Activated T-cell treated with anti-CD3 and anti-CD28 coated beads, Interleukin-2, amount 50 U/mL, for 72 hours (primary cell): ENCODE measurements at regions not wholly inside any gene's neighbourhood (a gene's known extent, or its start where the extent isn't known, plus 50 kb on each side); places are given as distances from the start of the nearest gene placed in this dataset.

Experiments
- ATAC-seq, 2 donors: fragments of 150-1000 bp; cut with Tn5 transposase; replicated peaks in 1 of 2; 2 replicates each; pipeline ENCODE4 v1.10.0; 2021; ENCODE audit warnings: moderate library complexity in 2 of 2, mild to moderate bottlenecking in 1 of 2
- DNase-seq, 2 donors: peaks; one replicate each; pipeline ENCODE4 v3.0.0; 2021 to 2022; ENCODE audit warnings: mixed read lengths in 1 of 2
- H3K27ac Mint-ChIP-seq: one replicate; pipeline ENCODE4 v1.8.0; 2022; ENCODE audit warnings: mild to moderate bottlenecking, moderate library complexity, mixed read lengths
- H3K27me3 Mint-ChIP-seq: one replicate; pipeline ENCODE4 v1.8.0; 2022; ENCODE audit warnings: low read depth, mixed read lengths
- H3K36me3 Mint-ChIP-seq, 2 donors: one replicate each; pipeline ENCODE4 v1.8.0; 2022; ENCODE audit warnings: mixed read lengths in 2 of 2, mild to moderate bottlenecking in 1 of 2; ENCODE audit not compliant: insufficient read depth in 2 of 2
- H3K4me1 Mint-ChIP-seq: one replicate; pipeline ENCODE4 v1.8.0; 2022; ENCODE audit warnings: low read depth, mixed read lengths
- H3K4me3 Mint-ChIP-seq, 2 donors: one replicate each; pipeline ENCODE4 v1.8.0; 2022; ENCODE audit warnings: mild to moderate bottlenecking in 2 of 2, mixed read lengths in 2 of 2, moderate library complexity in 2 of 2
- H3K9me3 Mint-ChIP-seq, 2 donors: one replicate each; pipeline ENCODE4 v1.8.0; 2022; ENCODE audit warnings: mixed read lengths in 2 of 2

GRCh38 chr10:44552726-44553125 lies 167.8 kb upstream of the CXCL12 start:
- DNase-seq: no peak
- Mint-ChIP-seq H3K4me1 (no peaks in the 10 kb centered on the region), H3K4me3 (no peak overlapping the region), H3K27ac (no peak overlapping the region), H3K27me3 (no peaks in the 10 kb centered on the region), H3K36me3 (peaks cover 0 to 1% of the 10 kb centered on the region in 2 donors), H3K9me3 (peaks cover 2% of the 10 kb centered on the region in 2 donors)
- ATAC-seq: no peak

- ATAC-seq (no peak), DNase-seq (no peak)
- no peaks in the 10 kb centered on the region for H3K36me3 Mint-ChIP-seq
- no peak overlapping the region for H3K4me3 Mint-ChIP-seq
- no peaks in the 10 kb centered on the region for H3K9me3 Mint-ChIP-seq
- no peak overlapping the region for H3K27ac Mint-ChIP-seq
- no peaks in the 10 kb centered on the region for H3K27me3 Mint-ChIP-seq
- no peaks in the 10 kb centered on the region for H3K4me1 Mint-ChIP-seq
Measured at GRCh38 chr10:44557596-44558191, 172.8 kb upstream of the CXCL12 start.

- Mint-ChIP-seq H3K27me3 (no peaks in the 10 kb centered on the region), H3K4me3 (no peak overlapping the region), H3K36me3 (no peaks in the 10 kb centered on the region), H3K27ac (no peak overlapping the region), H3K9me3 (no peaks in the 10 kb centered on the region), H3K4me1 (no peaks in the 10 kb centered on the region)
- ATAC-seq (no peak), DNase-seq (no peak)
Measured at GRCh38 chr10:44558521-44558920, 173.6 kb upstream of the CXCL12 start.

- no peaks in the 10 kb centered on the region for H3K27me3 Mint-ChIP-seq
- ATAC-seq (no peak), DNase-seq (no peak)
- no peaks in the 10 kb centered on the region for H3K9me3 Mint-ChIP-seq
- H3K4me1 Mint-ChIP-seq: no peaks in the 10 kb centered on the region
- H3K36me3 Mint-ChIP-seq: no peaks in the 10 kb centered on the region
- H3K27ac Mint-ChIP-seq: no peak overlapping the region
- no peak overlapping the region for H3K4me3 Mint-ChIP-seq
Measured at GRCh38 chr10:44564361-44564760, 179.5 kb upstream of the CXCL12 start.

- no peak for ATAC-seq
- H3K9me3 Mint-ChIP-seq: no peaks in the 10 kb centered on the region
- no peaks in the 10 kb centered on the region for H3K36me3 Mint-ChIP-seq
- no peaks in the 10 kb centered on the region for H3K4me1 Mint-ChIP-seq
- no peak overlapping the region for H3K4me3 Mint-ChIP-seq
- DNase-seq: no peak
- no peak overlapping the region for H3K27ac Mint-ChIP-seq
- H3K27me3 Mint-ChIP-seq: no peaks in the 10 kb centered on the region
Measured at GRCh38 chr10:44564790-44565189, 179.9 kb upstream of the CXCL12 start.

- H3K27ac Mint-ChIP-seq: no peak overlapping the region
- no peaks in the 10 kb centered on the region for H3K36me3 Mint-ChIP-seq
- H3K9me3 Mint-ChIP-seq: no peaks in the 10 kb centered on the region
- no peak for ATAC-seq
- H3K4me1 Mint-ChIP-seq: no peaks in the 10 kb centered on the region
- H3K4me3 Mint-ChIP-seq: no peak overlapping the region
- DNase-seq: no peak
- no peaks in the 10 kb centered on the region for H3K27me3 Mint-ChIP-seq
Measured at GRCh38 chr10:44566786-44567185, 181.9 kb upstream of the CXCL12 start.

GRCh38 chr10:44567471-44567870 lies 182.6 kb upstream of the CXCL12 start:
- Mint-ChIP-seq H3K27ac (no peak overlapping the region), H3K4me1 (no peaks in the 10 kb centered on the region), H3K9me3 (no peaks in the 10 kb centered on the region), H3K36me3 (no peaks in the 10 kb centered on the region), H3K27me3 (no peaks in the 10 kb centered on the region), H3K4me3 (no peak overlapping the region)
- no peak for ATAC-seq
- no peak for DNase-seq

- H3K27me3 Mint-ChIP-seq: no peaks in the 10 kb centered on the region
- no peak for DNase-seq
- no peaks in the 10 kb centered on the region for H3K4me1 Mint-ChIP-seq
- H3K27ac Mint-ChIP-seq: no peak overlapping the region
- H3K4me3 Mint-ChIP-seq: no peak overlapping the region
- H3K9me3 Mint-ChIP-seq: no peaks in the 10 kb centered on the region
- no peaks in the 10 kb centered on the region for H3K36me3 Mint-ChIP-seq
- no peak for ATAC-seq
Measured at GRCh38 chr10:44569193-44570091, 184.5 kb upstream of the CXCL12 start.

GRCh38 chr10:44571701-44572100 lies 186.8 kb upstream of the CXCL12 start:
- Mint-ChIP-seq H3K9me3 (no peaks in the 10 kb centered on the region), H3K27ac (no peak overlapping the region), H3K36me3 (no peaks in the 10 kb centered on the region), H3K4me3 (no peak overlapping the region), H3K27me3 (no peaks in the 10 kb centered on the region), H3K4me1 (no peaks in the 10 kb centered on the region)
- ATAC-seq: no peak
- no peak for DNase-seq

- Mint-ChIP-seq H3K36me3 (no peaks in the 10 kb centered on the region), H3K4me1 (no peaks in the 10 kb centered on the region), H3K27me3 (no peaks in the 10 kb centered on the region), H3K27ac (no peak overlapping the region), H3K9me3 (no peaks in the 10 kb centered on the region), H3K4me3 (no peak overlapping the region)
- DNase-seq: no peak
- ATAC-seq: no peak
Measured at GRCh38 chr10:44572146-44572545, 187.2 kb upstream of the CXCL12 start.

- ATAC-seq: no peak
- H3K27ac Mint-ChIP-seq: no peak overlapping the region
- H3K27me3 Mint-ChIP-seq: no peaks in the 10 kb centered on the region
- no peaks in the 10 kb centered on the region for H3K9me3 Mint-ChIP-seq
- DNase-seq: no peak
- H3K4me3 Mint-ChIP-seq: no peak overlapping the region
- no peaks in the 10 kb centered on the region for H3K36me3 Mint-ChIP-seq
- no peaks in the 10 kb centered on the region for H3K4me1 Mint-ChIP-seq
Measured at GRCh38 chr10:44573821-44574220, 188.9 kb upstream of the CXCL12 start.

- H3K27me3 Mint-ChIP-seq: no peaks in the 10 kb centered on the region
- no peaks in the 10 kb centered on the region for H3K4me1 Mint-ChIP-seq
- no peak overlapping the region for H3K4me3 Mint-ChIP-seq
- no peak for ATAC-seq
- H3K27ac Mint-ChIP-seq: no peak overlapping the region
- H3K9me3 Mint-ChIP-seq: no peaks in the 10 kb centered on the region
- DNase-seq: no peak
- no peaks in the 10 kb centered on the region for H3K36me3 Mint-ChIP-seq
Measured at GRCh38 chr10:44574596-44575480, 189.9 kb upstream of the CXCL12 start.
